DMS79 (cell line): ENCODE measurements at regions not wholly inside any gene's neighbourhood (a gene's known extent, or its start where the extent isn't known, plus 50 kb on each side); places are given as distances from the start of the nearest gene placed in this dataset.
"Not testable (repeated sequence)": the region's sequence is repeated elsewhere in the genome, so short reads cannot be mapped to it uniquely, and the experiment has no call there.

Source experiments
- DNase-seq: peaks from one replicate; lab custom pipeline; 2025; lab: John Stamatoyannopoulos, UW

- no peak for DNase-seq
These were observed 95.4 kb upstream of the WDR11 start for GRCh38 chr10:120755771-120756170.

GRCh38 chr10:120760253-120760652 lies 90.9 kb upstream of the WDR11 start:
- DNase-seq: no peak

GRCh38 chr10:120761951-120762350 lies 89.2 kb upstream of the WDR11 start:
- DNase-seq: no peak

- DNase-seq: no peak
These were observed 85.8 kb upstream of the WDR11 start for GRCh38 chr10:120765226-120765803.

- DNase-seq: no peak
These were observed 82.9 kb upstream of the WDR11 start for GRCh38 chr10:120768227-120768626.

GRCh38 chr10:120770496-120770895 lies 80.7 kb upstream of the WDR11 start:
- DNase-seq: no peak

- DNase-seq: no peak
These were observed 74.7 kb upstream of the WDR11 start for GRCh38 chr10:120776442-120776841.

GRCh38 chr10:120782336-120782735 lies 68.8 kb upstream of the WDR11 start:
- no peak for DNase-seq

GRCh38 chr10:120783098-120783497 lies 68.1 kb upstream of the WDR11 start:
- DNase-seq: no peak

- DNase-seq: peak; percentile 3
These were observed 67.3 kb upstream of the WDR11 start for GRCh38 chr10:120783867-120784266.

GRCh38 chr10:120788771-120789170 lies 62.4 kb upstream of the WDR11 start:
- DNase-seq: no peak

GRCh38 chr10:120789303-120790203 lies 61.6 kb upstream of the WDR11 start:
- DNase-seq: no peak

- DNase-seq: no peak
These were observed 59.8 kb upstream of the WDR11 start for GRCh38 chr10:120791316-120791715.

GRCh38 chr10:120793088-120793487 lies 58.1 kb upstream of the WDR11 start:
- no peak for DNase-seq

GRCh38 chr10:120794390-120794789 lies 56.8 kb upstream of the WDR11 start:
- no peak for DNase-seq

GRCh38 chr10:120798276-120798675 lies 52.9 kb upstream of the WDR11 start:
- not testable (repeated sequence) for DNase-seq

- no peak for DNase-seq
These were observed 51.3 kb upstream of the WDR11 start for GRCh38 chr10:120799849-120800248.

- DNase-seq: no peak
These were observed 50.4 kb upstream of the WDR11 start for GRCh38 chr10:120800528-120801323.
